ENCODE measurements at regions not wholly inside any gene's neighbourhood (a gene's known extent, or its start where the extent isn't known, plus 50 kb on each side); places are given as distances from the start of the nearest gene placed in this dataset.

- TF ChIP-seq CTCF (IDR thresholded peaks at IDR 0.05; ENCODE audit: low read depth, low read length, missing control alignments): no peak
- no peak for DNase-seq (ENCODE audit: low read depth)
- H3K4me3 ChIP-seq (ENCODE audit: low read depth, low read length): no peak overlapping the region
Measured at GRCh38 chr14:34251662-34252061, 210.4 kb downstream of the SPTSSA start.

GRCh38 chr14:34250959-34251358 lies 211.1 kb downstream of the SPTSSA start:
- H3K4me3 ChIP-seq (ENCODE audit: low read depth, low read length): no peak overlapping the region
- no peak for TF ChIP-seq CTCF (IDR thresholded peaks at IDR 0.05; ENCODE audit: low read depth, low read length, missing control alignments)
- DNase-seq (ENCODE audit: low read depth): no peak

GRCh38 chr14:34247605-34248004 lies 214.4 kb downstream of the SPTSSA start:
- no peak overlapping the region for H3K4me3 ChIP-seq (ENCODE audit: low read depth, low read length)
- no peak for DNase-seq (ENCODE audit: low read depth)
- no peak for TF ChIP-seq CTCF (IDR thresholded peaks at IDR 0.05; ENCODE audit: low read depth, low read length, missing control alignments)

- DNase-seq (ENCODE audit: low read depth): no peak
- no peak overlapping the region for H3K4me3 ChIP-seq (ENCODE audit: low read depth, low read length)
- TF ChIP-seq CTCF (IDR thresholded peaks at IDR 0.05; ENCODE audit: low read depth, low read length, missing control alignments): no peak
Measured at GRCh38 chr14:34246206-34246605, 215.8 kb downstream of the SPTSSA start.

- no peak for DNase-seq (ENCODE audit: low read depth)
- no peak for TF ChIP-seq CTCF (IDR thresholded peaks at IDR 0.05; ENCODE audit: low read depth, low read length, missing control alignments)
- H3K4me3 ChIP-seq (ENCODE audit: low read depth, low read length): no peak overlapping the region
Measured at GRCh38 chr14:34243401-34243800, 218.6 kb downstream of the SPTSSA start.

GRCh38 chr14:34243001-34243400 lies 219.0 kb downstream of the SPTSSA start:
- DNase-seq (ENCODE audit: low read depth): no peak
- H3K4me3 ChIP-seq (ENCODE audit: low read depth, low read length): no peak overlapping the region
- no peak for TF ChIP-seq CTCF (IDR thresholded peaks at IDR 0.05; ENCODE audit: low read depth, low read length, missing control alignments)

- no peak overlapping the region for H3K4me3 ChIP-seq (ENCODE audit: low read depth, low read length)
- DNase-seq (ENCODE audit: low read depth): no peak
- no peak for TF ChIP-seq CTCF (IDR thresholded peaks at IDR 0.05; ENCODE audit: low read depth, low read length, missing control alignments)
Measured at GRCh38 chr14:34241185-34241711, 220.8 kb downstream of the SPTSSA start.

Measured in GM12864 (cell line).